ENCODE measurements at regions not wholly inside any gene's neighbourhood (a gene's known extent, or its start where the extent isn't known, plus 50 kb on each side); places are given as distances from the start of the nearest gene placed in this dataset.

DNA sequence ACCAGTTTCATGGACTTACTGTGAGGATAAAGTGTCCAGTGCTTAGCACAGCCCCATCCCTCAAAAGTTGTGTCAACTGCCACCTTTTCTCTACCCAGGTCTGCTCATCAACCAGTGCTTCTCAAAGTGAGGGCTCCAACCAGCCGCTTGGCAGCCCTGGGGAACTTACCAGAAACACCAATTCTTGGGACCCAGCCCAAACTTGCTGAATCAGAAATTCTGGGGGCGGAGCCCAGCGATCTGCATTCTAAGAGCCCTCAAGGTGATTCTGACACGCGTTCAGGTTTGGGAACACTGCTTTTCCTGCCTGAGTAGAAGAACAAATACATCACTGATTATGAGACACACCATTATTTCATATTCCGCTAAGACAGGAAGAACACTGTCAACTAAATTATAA lies 132.0 kb downstream of the NSG2 start:
- no peak for TF ChIP-seq EZH2 (IDR thresholded peaks at IDR 0.05)
- no peak for TF ChIP-seq POLR2AphosphoS5 (IDR thresholded peaks at IDR 0.05; ENCODE audit: borderline replicate concordance, low read depth, low read length)
- TF ChIP-seq FOXP2 (optimal IDR thresholded peaks at IDR 0.05; ENCODE audit: control extremely low read depth, extremely low read length, insufficient read depth), result no peak
